Hepatocyte (in vitro differentiated cells): ENCODE measurements at regions not wholly inside any gene's neighbourhood (a gene's known extent, or its start where the extent isn't known, plus 50 kb on each side); places are given as distances from the start of the nearest gene placed in this dataset.

ENCODE experiments used
- DNase-seq: peaks from one replicate; pipeline ENCODE4 v3.0.0-alpha.2; 2016; ENCODE audit warnings: low spot score
- H2AFZ ChIP-seq: fragments of 200-600 bp; sonication (generic); 2 replicates; pipeline ENCODE4 v1.6.0; 2016; ENCODE audit warnings: antibody characterized with exemption, mild to moderate bottlenecking
- H3K27ac ChIP-seq: fragments of 200-600 bp; sonication (generic); 2 replicates; pipeline ENCODE4 v1.5.1; 2016; ENCODE audit warnings: mild to moderate bottlenecking
- H3K27me3 ChIP-seq: fragments of 200-600 bp; sonication (generic); 2 replicates; pipeline ENCODE4 v1.6.1; 2016
- H3K36me3 ChIP-seq: fragments of 200-600 bp; sonication (generic); replicated peaks from 2 replicates; pipeline ENCODE4 v1.5.1; 2016; ENCODE audit warnings: low read depth; ENCODE audit not compliant: insufficient read depth
- H3K4me1 ChIP-seq: fragments of 200-600 bp; sonication (generic); 2 replicates; pipeline ENCODE4 v1.5.1; 2016; ENCODE audit warnings: mild to moderate bottlenecking, moderate library complexity; ENCODE audit not compliant: insufficient read depth
- H3K4me2 ChIP-seq: fragments of 200-600 bp; sonication (generic); 2 replicates; pipeline ENCODE4 v1.6.0; 2016
- H3K4me3 ChIP-seq: fragments of 200-600 bp; sonication (generic); 2 replicates; pipeline ENCODE4 v1.5.1; 2016; ENCODE audit warnings: mild to moderate bottlenecking
- H3K79me2 ChIP-seq: fragments of 200-600 bp; sonication (generic); 2 replicates; pipeline ENCODE4 v1.6.0; 2017; ENCODE audit warnings: mild to moderate bottlenecking
- H3K9me2 ChIP-seq: fragments of 200-600 bp; sonication (generic); replicated peaks from 2 replicates; pipeline ENCODE4 v1.6.0; 2017; ENCODE audit warnings: mild to moderate bottlenecking; ENCODE audit not compliant: insufficient read depth
- H3K9me3 ChIP-seq: fragments of 200-600 bp; sonication (generic); 2 replicates; pipeline ENCODE4 v1.5.1; 2016; ENCODE audit warnings: low read depth, mild to moderate bottlenecking
- H4K20me1 ChIP-seq: fragments of 200-600 bp; sonication (generic); 2 replicates; pipeline ENCODE4 v1.6.0; 2016; ENCODE audit warnings: mild to moderate bottlenecking; ENCODE audit not compliant: insufficient read depth, poor library complexity, severe bottlenecking
- EZH2 ChIP-seq: fragments of 200-600 bp; sonication (generic); IDR thresholded peaks from 2 replicates; pipeline ENCODE4 v1.6.1; 2016; ENCODE audit warnings: antibody characterized with exemption, mild to moderate bottlenecking, borderline replicate concordance
- EZH2phosphoT487 ChIP-seq: fragments of 200-600 bp; sonication (generic); IDR thresholded peaks from one replicate; pipeline ENCODE4 v1.6.1; 2018; ENCODE audit warnings: antibody characterized with exemption, mild to moderate bottlenecking, low read depth, moderate library complexity; ENCODE audit not compliant: unreplicated experiment, severe bottlenecking
- whole genome bisulfite sequencing: methylation state at CpG from one replicate; pipeline ENCODE4 v1.1.6; 2016; ENCODE audit warnings: low lambda C conversion rate; ENCODE audit errors: missing lambda C conversion rate; 5-methylcytosine and 5-hydroxymethylcytosine counted together
- TF ChIP-seq, protein P1 (sequence below): fragments of 200-600 bp; sonication (generic); IDR thresholded peaks from 2 replicates; pipeline ENCODE4 v1.5.1; 2016; ENCODE audit warnings: antibody characterized with exemption, mild to moderate bottlenecking; ENCODE audit not compliant: poor library complexity

- H3K27ac ChIP-seq = no peak overlapping the region
- no peaks in the 10 kb centered on the region for H4K20me1 ChIP-seq
- no peak overlapping the region for H3K4me2 ChIP-seq
- no peak overlapping the region for H2AFZ ChIP-seq
- no peaks in the 10 kb centered on the region for H3K27me3 ChIP-seq
- H3K9me3 ChIP-seq = no peaks in the 10 kb centered on the region
- no peaks in the 10 kb centered on the region for H3K36me3 ChIP-seq
- DNase-seq = no peak
- H3K9me2 ChIP-seq = no peaks in the 10 kb centered on the region
- H3K79me2 ChIP-seq = no peaks in the 10 kb centered on the region
- TF ChIP-seq, protein P1, sequence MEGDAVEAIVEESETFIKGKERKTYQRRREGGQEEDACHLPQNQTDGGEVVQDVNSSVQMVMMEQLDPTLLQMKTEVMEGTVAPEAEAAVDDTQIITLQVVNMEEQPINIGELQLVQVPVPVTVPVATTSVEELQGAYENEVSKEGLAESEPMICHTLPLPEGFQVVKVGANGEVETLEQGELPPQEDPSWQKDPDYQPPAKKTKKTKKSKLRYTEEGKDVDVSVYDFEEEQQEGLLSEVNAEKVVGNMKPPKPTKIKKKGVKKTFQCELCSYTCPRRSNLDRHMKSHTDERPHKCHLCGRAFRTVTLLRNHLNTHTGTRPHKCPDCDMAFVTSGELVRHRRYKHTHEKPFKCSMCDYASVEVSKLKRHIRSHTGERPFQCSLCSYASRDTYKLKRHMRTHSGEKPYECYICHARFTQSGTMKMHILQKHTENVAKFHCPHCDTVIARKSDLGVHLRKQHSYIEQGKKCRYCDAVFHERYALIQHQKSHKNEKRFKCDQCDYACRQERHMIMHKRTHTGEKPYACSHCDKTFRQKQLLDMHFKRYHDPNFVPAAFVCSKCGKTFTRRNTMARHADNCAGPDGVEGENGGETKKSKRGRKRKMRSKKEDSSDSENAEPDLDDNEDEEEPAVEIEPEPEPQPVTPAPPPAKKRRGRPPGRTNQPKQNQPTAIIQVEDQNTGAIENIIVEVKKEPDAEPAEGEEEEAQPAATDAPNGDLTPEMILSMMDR = no peak
- TF ChIP-seq EZH2phosphoT487 (no peak), EZH2 (no peak)
- no peaks in the 10 kb centered on the region for H3K4me1 ChIP-seq
- WGBS = 76% methylated on average over 1 of the region's 1 CpG
- H3K4me3 ChIP-seq = no peak overlapping the region
Observed at GRCh38 chr4:123777373-123777772, 380.8 kb downstream of the SPRY1 start.

GRCh38 chr4:123783151-123783790 is 386.7 kb downstream of the SPRY1 start:
- Histone ChIP-seq H3K79me2 (no peaks in the 10 kb centered on the region), H3K27ac (no peak overlapping the region), H3K4me3 (no peak overlapping the region), H3K27me3 (no peaks in the 10 kb centered on the region), H3K4me2 (no peak overlapping the region), H3K4me1 (no peaks in the 10 kb centered on the region), H3K36me3 (no peaks in the 10 kb centered on the region), H2AFZ (no peak overlapping the region), H3K9me2 (no peaks in the 10 kb centered on the region), H4K20me1 (no peaks in the 10 kb centered on the region), H3K9me3 (no peaks in the 10 kb centered on the region)
- no peak for DNase-seq
- 87% methylated on average over 3 of the region's 3 CpGs for WGBS
- TF ChIP-seq EZH2 = no peak

GRCh38 chr4:123783921-123784320 is 387.3 kb downstream of the SPRY1 start:
- no peak overlapping the region for H3K4me3 ChIP-seq
- H3K4me2 ChIP-seq = no peak overlapping the region
- H3K36me3 ChIP-seq = no peaks in the 10 kb centered on the region
- H3K79me2 ChIP-seq = no peaks in the 10 kb centered on the region
- no peaks in the 10 kb centered on the region for H3K9me3 ChIP-seq
- TF ChIP-seq EZH2phosphoT487 = no peak
- no peak for TF ChIP-seq EZH2
- TF ChIP-seq, protein P1 = no peak
- H3K27me3 ChIP-seq = no peaks in the 10 kb centered on the region
- H4K20me1 ChIP-seq = no peaks in the 10 kb centered on the region
- no peaks in the 10 kb centered on the region for H3K9me2 ChIP-seq
- H3K27ac ChIP-seq = no peak overlapping the region
- H3K4me1 ChIP-seq = no peaks in the 10 kb centered on the region
- no peak overlapping the region for H2AFZ ChIP-seq
- no peak for DNase-seq

DNA sequence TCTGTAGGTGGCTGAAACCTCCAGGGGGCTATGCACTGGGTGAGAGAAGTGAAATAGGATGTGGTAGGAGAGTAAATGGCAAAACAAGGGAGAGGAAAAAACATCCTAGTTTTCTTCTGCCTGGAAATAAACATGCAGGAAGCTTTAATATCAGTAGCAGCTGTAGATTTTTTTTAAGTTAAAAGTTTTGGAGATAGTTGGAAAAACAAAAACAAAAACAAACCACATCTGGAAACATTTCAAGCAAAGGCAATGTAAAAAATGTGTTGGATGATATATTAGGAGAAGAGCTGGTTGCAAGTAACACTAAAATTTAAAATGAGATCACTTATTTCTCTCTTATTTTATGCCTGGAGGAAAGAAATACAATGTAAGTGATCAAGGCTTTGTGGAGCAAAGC is 388.0 kb downstream of the SPRY1 start:
- no peak for DNase-seq
- H4K20me1 ChIP-seq = no peaks in the 10 kb centered on the region
- no peak overlapping the region for H2AFZ ChIP-seq
- no peak overlapping the region for H3K27ac ChIP-seq
- no peaks in the 10 kb centered on the region for H3K79me2 ChIP-seq
- no peaks in the 10 kb centered on the region for H3K9me2 ChIP-seq
- no peak overlapping the region for H3K4me2 ChIP-seq
- no peaks in the 10 kb centered on the region for H3K36me3 ChIP-seq
- H3K4me3 ChIP-seq = no peak overlapping the region
- TF ChIP-seq, protein P1 = no peak
- TF ChIP-seq EZH2phosphoT487 (no peak), EZH2 (no peak)
- no peaks in the 10 kb centered on the region for H3K27me3 ChIP-seq
- no peaks in the 10 kb centered on the region for H3K9me3 ChIP-seq
- H3K4me1 ChIP-seq = no peaks in the 10 kb centered on the region
